PC-9 (cell line): ENCODE measurements at regions not wholly inside any gene's neighbourhood (a gene's known extent, or its start where the extent isn't known, plus 50 kb on each side); places are given as distances from the start of the nearest gene placed in this dataset.

Source experiments
- BruUV-seq: library from RNA; stranded (reverse); fragments of 400-500 nt; replicated peaks from 2 replicates; lab custom pipeline; 2021; lab: Mats Ljungman, UMichigan
- CTCF ChIA-PET: fragments of 300-600 bp; sonication (Branson Sonifier 250); formaldehyde crosslinking; loops from one replicate; lab custom pipeline; 2022; ENCODE audit warnings: antibody characterized with exemption; lab: Charles Lee
- POLR2A ChIA-PET: fragments of 300-600 bp; sonication (Branson Sonifier 250); formaldehyde crosslinking; loops from one replicate; lab custom pipeline; 2022; ENCODE audit warnings: antibody characterized with exemption; ENCODE audit not compliant: unreplicated experiment; lab: Charles Lee
- DNase-seq, 2 experiments: peaks; one replicate each; pipeline versions ENCODE4 v3.0.0 to v3.0.0-alpha.2; 2015 to 2022; ENCODE audit warnings: mixed read lengths in 1 of 2
- H2AFZ ChIP-seq: fragments of 200-600 bp; sonication (generic); 2 replicates; pipeline ENCODE4 v1.8.1; 2017; ENCODE audit warnings: antibody characterized with exemption
- H3F3A ChIP-seq: fragments of 200-600 bp; sonication (generic); 2 replicates; pipeline ENCODE4 v1.8.1; 2017; ENCODE audit warnings: antibody characterized with exemption, mild to moderate bottlenecking, low read depth; ENCODE audit not compliant: insufficient read depth
- H3K27ac ChIP-seq: fragments of 200-600 bp; sonication (generic); 2 replicates; pipeline ENCODE4 v1.6.1; 2016; ENCODE audit warnings: mixed run types
- H3K27me3 ChIP-seq: fragments of 200-600 bp; sonication (generic); 2 replicates; pipeline ENCODE4 v1.6.1; 2016; ENCODE audit warnings: low read depth, mixed run types; ENCODE audit not compliant: insufficient read depth
- H3K36me3 ChIP-seq: fragments of 200-600 bp; sonication (generic); 2 replicates; pipeline ENCODE4 v1.6.1; 2016; ENCODE audit warnings: low read depth, mixed run types
- H3K4me1 ChIP-seq: fragments of 200-600 bp; sonication (generic); replicated peaks from 2 replicates; pipeline ENCODE4 v1.6.1; 2016; ENCODE audit warnings: mixed run types; ENCODE audit not compliant: insufficient read depth
- H3K4me2 ChIP-seq: fragments of 200-600 bp; sonication (generic); 2 replicates; pipeline ENCODE4 v1.6.1; 2017; ENCODE audit warnings: mixed run types
- H3K4me3 ChIP-seq: fragments of 200-600 bp; sonication (generic); 2 replicates; pipeline ENCODE4 v1.6.1; 2016; ENCODE audit warnings: mixed run types
- H3K79me2 ChIP-seq: fragments of 200-600 bp; sonication (generic); 2 replicates; pipeline ENCODE4 v1.6.1; 2017; ENCODE audit warnings: low read depth, mixed run types
- H3K9me2 ChIP-seq: fragments of 200-600 bp; sonication (generic); 2 replicates; pipeline ENCODE4 v1.8.1; 2017; ENCODE audit warnings: mild to moderate bottlenecking; ENCODE audit not compliant: insufficient read depth
- H3K9me3 ChIP-seq: fragments of 200-600 bp; sonication (generic); 2 replicates; pipeline ENCODE4 v1.8.1; 2016; ENCODE audit warnings: low read depth; ENCODE audit not compliant: insufficient read depth
- H4K20me1 ChIP-seq: fragments of 200-600 bp; sonication (generic); 2 replicates; pipeline ENCODE4 v1.8.1; 2017; ENCODE audit not compliant: insufficient read depth
- CTCF ChIP-seq: fragments of 200-600 bp; sonication (generic); conservative IDR thresholded peaks from 2 replicates; pipeline ENCODE4 v1.6.1; 2017; ENCODE audit warnings: mixed run types, antibody characterized with exemption, mild to moderate bottlenecking, moderate library complexity
- EZH2 ChIP-seq: fragments of 200-600 bp; sonication (generic); IDR thresholded peaks from 2 replicates; pipeline ENCODE4 v1.8.0; 2017; ENCODE audit warnings: antibody characterized with exemption, low read depth
- intact Hi-C: fragments of 100-400 bp; cut with micrococcal nuclease; formaldehyde crosslinking; loops from one replicate; pipeline ENCODE4 v1.10.0; 2022; ENCODE audit not compliant: unreplicated experiment

GRCh38 chr6:74626288-74626687, 579.6 kb downstream of the COL12A1 start:
- ChIA-PET POLR2A (no interaction called here), CTCF (no interaction called here)
- no TSS peak for BruUV-seq

GRCh38 chr6:74623027-74623426, 582.8 kb downstream of the COL12A1 start:
- H3K4me2 ChIP-seq: no peak overlapping the region
- no peak overlapping the region for H3K4me3 ChIP-seq
- H4K20me1 ChIP-seq: no peaks in the 10 kb centered on the region
- ChIA-PET CTCF (no interaction called here), POLR2A (no interaction called here)
- no peaks in the 10 kb centered on the region; the same call in 1 of the 2 replicates for H3K9me3 ChIP-seq
- H3K9me2 ChIP-seq: no peaks in the 10 kb centered on the region
- no peak overlapping the region for H3K27ac ChIP-seq
- no peaks in the 10 kb centered on the region for H3F3A ChIP-seq
- no peak overlapping the region for H2AFZ ChIP-seq
- BruUV-seq: no TSS peak
- no peaks in the 10 kb centered on the region for H3K36me3 ChIP-seq
- peaks cover 7% of the 10 kb centered on the region; the same call in 1 of the 2 replicates for H3K4me1 ChIP-seq
- DNase-seq: no peak
- H3K27me3 ChIP-seq: no peaks in the 10 kb centered on the region
- TF ChIP-seq EZH2: no peak
- no peak for TF ChIP-seq CTCF
- H3K79me2 ChIP-seq: no peaks in the 10 kb centered on the region
- intact Hi-C loops: no loop called here

More at GRCh38 chr6:74626288-74626687, 579.6 kb downstream of the COL12A1 start:
- no peaks in the 10 kb centered on the region for H3K79me2 ChIP-seq
- H3K36me3 ChIP-seq: no peaks in the 10 kb centered on the region
- intact Hi-C loops: no loop called here
- DNase-seq: no peak
- H4K20me1 ChIP-seq: no peaks in the 10 kb centered on the region
- no peak overlapping the region for H3K4me3 ChIP-seq
- H2AFZ ChIP-seq: no peak overlapping the region
- no peaks in the 10 kb centered on the region; the same call in 1 of the 2 replicates for H3K9me3 ChIP-seq
- no peaks in the 10 kb centered on the region for H3F3A ChIP-seq
- no peak overlapping the region for H3K27ac ChIP-seq
- no peak overlapping the region for H3K4me2 ChIP-seq
- TF ChIP-seq EZH2: no peak
- TF ChIP-seq CTCF: no peak
- H3K4me1 ChIP-seq: peaks cover 16% of the 10 kb centered on the region
- no peaks in the 10 kb centered on the region for H3K27me3 ChIP-seq
- H3K9me2 ChIP-seq: no peaks in the 10 kb centered on the region

GRCh38 chr6:74611220-74611619, 594.6 kb downstream of the COL12A1 start:
- H3K9me2 ChIP-seq: no peaks in the 10 kb centered on the region
- ChIA-PET POLR2A (no interaction called here), CTCF (no interaction called here)
- no peaks in the 10 kb centered on the region for H4K20me1 ChIP-seq
- no peak overlapping the region for H3K4me2 ChIP-seq
- no peak for DNase-seq
- no peaks in the 10 kb centered on the region for H3F3A ChIP-seq
- TF ChIP-seq EZH2: no peak
- no peak for TF ChIP-seq CTCF
- intact Hi-C loops: no loop called here
- no peak overlapping the region for H3K27ac ChIP-seq
- H3K36me3 ChIP-seq: no peaks in the 10 kb centered on the region
- peaks cover 18% of the 10 kb centered on the region for H3K4me1 ChIP-seq
- no peaks in the 10 kb centered on the region for H3K9me3 ChIP-seq
- no peak overlapping the region for H3K4me3 ChIP-seq
- H3K79me2 ChIP-seq: no peaks in the 10 kb centered on the region
- no peaks in the 10 kb centered on the region for H3K27me3 ChIP-seq
- BruUV-seq: no TSS peak
- H2AFZ ChIP-seq: no peak overlapping the region
